Stimulated activated CD8-positive, alpha-beta memory T cell treated with anti-CD3 and anti-CD28 coated beads, Interleukin-15, amount 100 ng/mL, for 4 hours (primary cell): ENCODE measurements at regions not wholly inside any gene's neighbourhood (a gene's known extent, or its start where the extent isn't known, plus 50 kb on each side); places are given as distances from the start of the nearest gene placed in this dataset.

Experiments
- DNase-seq, 2 donors: peaks; one replicate each; pipeline ENCODE4 v3.0.0-alpha.2; 2020; ENCODE audit warnings: low read depth in 2 of 2

- no peak for DNase-seq
These were observed 518.9 kb downstream of the SHQ1 start for GRCh38 chr3:72329354-72329753.

- DNase-seq, result no peak
These were observed 519.4 kb downstream of the SHQ1 start for GRCh38 chr3:72328755-72329277.

GRCh38 chr3:72327008-72327407 is 521.2 kb downstream of the SHQ1 start:
- DNase-seq, result no peak

- DNase-seq, result no peak
These were observed 523.9 kb downstream of the SHQ1 start for GRCh38 chr3:72324253-72324811.

- no peak for DNase-seq
These were observed 524.5 kb downstream of the SHQ1 start for GRCh38 chr3:72323773-72324172.

GRCh38 chr3:72322264-72322976 is 525.8 kb downstream of the SHQ1 start:
- DNase-seq, result no peak

- DNase-seq, result no peak
These were observed 527.3 kb downstream of the SHQ1 start for GRCh38 chr3:72320955-72321303.

GRCh38 chr3:72320095-72320954 is 527.9 kb downstream of the SHQ1 start:
- no peak for DNase-seq

- no peak for DNase-seq
These were observed 528.8 kb downstream of the SHQ1 start for GRCh38 chr3:72319194-72320094.

GRCh38 chr3:72318504-72319193 is 529.6 kb downstream of the SHQ1 start:
- no peak for DNase-seq

- DNase-seq, result no peak
These were observed 530.8 kb downstream of the SHQ1 start for GRCh38 chr3:72317491-72317890.

- no peak for DNase-seq
These were observed 531.6 kb downstream of the SHQ1 start for GRCh38 chr3:72316501-72317279.

GRCh38 chr3:72313308-72313707 is 528.4 kb upstream of the PROK2 start:
- no peak for DNase-seq

- DNase-seq, result no peak
These were observed 527.4 kb upstream of the PROK2 start for GRCh38 chr3:72312339-72312738.

GRCh38 chr3:72311425-72311824 is 526.5 kb upstream of the PROK2 start:
- no peak for DNase-seq

- no peak for DNase-seq
These were observed 525.8 kb upstream of the PROK2 start for GRCh38 chr3:72310419-72311380.

- no peak for DNase-seq
These were observed 524.9 kb upstream of the PROK2 start for GRCh38 chr3:72309661-72310418.

GRCh38 chr3:72308641-72309040 is 523.7 kb upstream of the PROK2 start:
- no peak for DNase-seq
